Lower leg skin (tissue), 3 donors: ENCODE measurements at regions not wholly inside any gene's neighbourhood (a gene's known extent, or its start where the extent isn't known, plus 50 kb on each side); places are given as distances from the start of the nearest gene placed in this dataset.

Source experiments
- POLR2A ChIP-seq, 2 donors: fragments of 450-650 bp; IDR thresholded peaks; one replicate each; pipeline ENCODE4 v1.6.1; 2016 to 2017; ENCODE audit warnings: antibody characterized with exemption in 2 of 2, mild to moderate bottlenecking in 1 of 2, moderate library complexity in 1 of 2
- TF ChIP-seq, protein P1 (sequence below), 3 donors: fragments of 450-650 bp; IDR thresholded peaks; one replicate each; pipeline ENCODE4 v1.5.1; 2016; ENCODE audit warnings: antibody characterized with exemption in 3 of 3, mild to moderate bottlenecking in 3 of 3, moderate library complexity in 2 of 3

- TF ChIP-seq, protein P1, sequence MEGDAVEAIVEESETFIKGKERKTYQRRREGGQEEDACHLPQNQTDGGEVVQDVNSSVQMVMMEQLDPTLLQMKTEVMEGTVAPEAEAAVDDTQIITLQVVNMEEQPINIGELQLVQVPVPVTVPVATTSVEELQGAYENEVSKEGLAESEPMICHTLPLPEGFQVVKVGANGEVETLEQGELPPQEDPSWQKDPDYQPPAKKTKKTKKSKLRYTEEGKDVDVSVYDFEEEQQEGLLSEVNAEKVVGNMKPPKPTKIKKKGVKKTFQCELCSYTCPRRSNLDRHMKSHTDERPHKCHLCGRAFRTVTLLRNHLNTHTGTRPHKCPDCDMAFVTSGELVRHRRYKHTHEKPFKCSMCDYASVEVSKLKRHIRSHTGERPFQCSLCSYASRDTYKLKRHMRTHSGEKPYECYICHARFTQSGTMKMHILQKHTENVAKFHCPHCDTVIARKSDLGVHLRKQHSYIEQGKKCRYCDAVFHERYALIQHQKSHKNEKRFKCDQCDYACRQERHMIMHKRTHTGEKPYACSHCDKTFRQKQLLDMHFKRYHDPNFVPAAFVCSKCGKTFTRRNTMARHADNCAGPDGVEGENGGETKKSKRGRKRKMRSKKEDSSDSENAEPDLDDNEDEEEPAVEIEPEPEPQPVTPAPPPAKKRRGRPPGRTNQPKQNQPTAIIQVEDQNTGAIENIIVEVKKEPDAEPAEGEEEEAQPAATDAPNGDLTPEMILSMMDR (IDR thresholded peaks at IDR 0.05) = no peak
- TF ChIP-seq POLR2A (IDR thresholded peaks at IDR 0.05) = no peak
Observed at GRCh38 chr16:77060614-77061013, 130.4 kb upstream of the MON1B start.
